Activated T-cell treated with anti-CD3 and anti-CD28 coated beads, Interleukin-2, amount 50 U/mL, for 4 hours (primary cell): ENCODE measurements at regions not wholly inside any gene's neighbourhood (a gene's known extent, or its start where the extent isn't known, plus 50 kb on each side); places are given as distances from the start of the nearest gene placed in this dataset.

Experiments used
- ATAC-seq, 2 donors: fragments of 200-7000 bp; cut with Tn5 transposase; one replicate each; pipeline ENCODE4 v1.10.0; 2021
- DNase-seq: peaks from one replicate; pipeline ENCODE4 v3.0.0-alpha.2; 2020
- H3K27me3 Mint-ChIP-seq: one replicate; pipeline ENCODE4 v1.8.0; 2021; ENCODE audit warnings: low read depth, mixed read lengths
- H3K36me3 Mint-ChIP-seq: one replicate; pipeline ENCODE4 v1.8.0; 2022; ENCODE audit warnings: mixed read lengths; ENCODE audit not compliant: insufficient read depth
- H3K4me1 Mint-ChIP-seq: one replicate; pipeline ENCODE4 v1.8.0; 2021; ENCODE audit warnings: low read depth, mixed read lengths
- H3K4me3 Mint-ChIP-seq: one replicate; pipeline ENCODE4 v1.8.0; 2021; ENCODE audit warnings: mild to moderate bottlenecking, moderate library complexity, mixed read lengths
- H3K9me3 Mint-ChIP-seq: one replicate; pipeline ENCODE4 v1.8.0; 2021; ENCODE audit warnings: mixed read lengths

- Mint-ChIP-seq H3K9me3 (peaks cover 26% of the 10 kb centered on the region), H3K4me1 (no peaks in the 10 kb centered on the region), H3K36me3 (no peaks in the 10 kb centered on the region)
Observed at GRCh38 chr3:176769547-176770190, 427.6 kb downstream of the TBL1XR1 start.

GRCh38 chr3:176767385-176767784, 429.9 kb downstream of the TBL1XR1 start:
- no peak overlapping the region for H3K4me3 Mint-ChIP-seq
- H3K36me3 Mint-ChIP-seq = no peaks in the 10 kb centered on the region
- no peak for ATAC-seq
- peaks cover 7% of the 10 kb centered on the region for H3K9me3 Mint-ChIP-seq
- no peak for DNase-seq
- no peaks in the 10 kb centered on the region for H3K27me3 Mint-ChIP-seq
- no peaks in the 10 kb centered on the region for H3K4me1 Mint-ChIP-seq

More at GRCh38 chr3:176769547-176770190, 427.6 kb downstream of the TBL1XR1 start:
- ATAC-seq (no peak), DNase-seq (no peak)
- H3K27me3 Mint-ChIP-seq = peaks cover 2% of the 10 kb centered on the region
- H3K4me3 Mint-ChIP-seq = no peak overlapping the region

- no peak for DNase-seq
- H3K36me3 Mint-ChIP-seq = no peaks in the 10 kb centered on the region
- H3K4me1 Mint-ChIP-seq = no peaks in the 10 kb centered on the region
- no peak for ATAC-seq
- H3K27me3 Mint-ChIP-seq = no peaks in the 10 kb centered on the region
- H3K9me3 Mint-ChIP-seq = peaks cover 7% of the 10 kb centered on the region
- no peak overlapping the region for H3K4me3 Mint-ChIP-seq
Observed at GRCh38 chr3:176766862-176767261, 430.4 kb downstream of the TBL1XR1 start.

- Mint-ChIP-seq H3K4me3 (no peak overlapping the region), H3K9me3 (peaks cover 7% of the 10 kb centered on the region), H3K36me3 (no peaks in the 10 kb centered on the region), H3K27me3 (no peaks in the 10 kb centered on the region), H3K4me1 (no peaks in the 10 kb centered on the region)
- DNase-seq = no peak
- ATAC-seq = no peak
Observed at GRCh38 chr3:176765382-176765900, 431.8 kb downstream of the TBL1XR1 start.

GRCh38 chr3:176759815-176760506, 437.3 kb downstream of the TBL1XR1 start:
- Mint-ChIP-seq H3K4me1 (no peaks in the 10 kb centered on the region), H3K4me3 (no peak overlapping the region), H3K9me3 (no peaks in the 10 kb centered on the region), H3K36me3 (no peaks in the 10 kb centered on the region), H3K27me3 (no peaks in the 10 kb centered on the region)
- DNase-seq (no peak), ATAC-seq (no peak)

GRCh38 chr3:176757429-176757828, 439.9 kb downstream of the TBL1XR1 start:
- peaks cover 1% of the 10 kb centered on the region for H3K27me3 Mint-ChIP-seq
- no peaks in the 10 kb centered on the region for H3K4me1 Mint-ChIP-seq
- H3K4me3 Mint-ChIP-seq = no peak overlapping the region
- H3K9me3 Mint-ChIP-seq = no peaks in the 10 kb centered on the region
- no peak for DNase-seq
- no peak for ATAC-seq
- H3K36me3 Mint-ChIP-seq = no peaks in the 10 kb centered on the region

GRCh38 chr3:176755977-176756376, 441.3 kb downstream of the TBL1XR1 start:
- H3K27me3 Mint-ChIP-seq = peaks cover 1% of the 10 kb centered on the region
- H3K4me1 Mint-ChIP-seq = no peaks in the 10 kb centered on the region
- H3K36me3 Mint-ChIP-seq = no peaks in the 10 kb centered on the region
- DNase-seq (no peak), ATAC-seq (no peak)
- H3K9me3 Mint-ChIP-seq = no peaks in the 10 kb centered on the region
- no peak overlapping the region for H3K4me3 Mint-ChIP-seq

GRCh38 chr3:176755552-176755951, 441.7 kb downstream of the TBL1XR1 start:
- ATAC-seq (no peak), DNase-seq (no peak)
- Mint-ChIP-seq H3K4me1 (no peaks in the 10 kb centered on the region), H3K9me3 (no peaks in the 10 kb centered on the region), H3K4me3 (no peak overlapping the region), H3K36me3 (no peaks in the 10 kb centered on the region), H3K27me3 (peaks cover 1% of the 10 kb centered on the region)

- no peaks in the 10 kb centered on the region for H3K9me3 Mint-ChIP-seq
- H3K4me1 Mint-ChIP-seq = no peaks in the 10 kb centered on the region
- no peak for ATAC-seq
- DNase-seq = no peak
- no peaks in the 10 kb centered on the region for H3K27me3 Mint-ChIP-seq
- H3K4me3 Mint-ChIP-seq = no peak overlapping the region
- no peaks in the 10 kb centered on the region for H3K36me3 Mint-ChIP-seq
Observed at GRCh38 chr3:176741664-176742047, 455.6 kb downstream of the TBL1XR1 start.

GRCh38 chr3:176740906-176741663, 456.2 kb downstream of the TBL1XR1 start:
- Mint-ChIP-seq H3K4me3 (no peak overlapping the region), H3K36me3 (no peaks in the 10 kb centered on the region)
- ATAC-seq = no peak

GRCh38 chr3:176739159-176739558, 458.1 kb downstream of the TBL1XR1 start:
- ATAC-seq (no peak), DNase-seq (no peak)
- Mint-ChIP-seq H3K9me3 (no peaks in the 10 kb centered on the region), H3K4me1 (no peaks in the 10 kb centered on the region), H3K36me3 (no peaks in the 10 kb centered on the region), H3K4me3 (no peak overlapping the region), H3K27me3 (peaks cover 2% of the 10 kb centered on the region)

More at GRCh38 chr3:176740906-176741663, 456.2 kb downstream of the TBL1XR1 start:
- H3K9me3 Mint-ChIP-seq = no peaks in the 10 kb centered on the region
- no peaks in the 10 kb centered on the region for H3K4me1 Mint-ChIP-seq
- H3K27me3 Mint-ChIP-seq = no peaks in the 10 kb centered on the region
- no peak for DNase-seq

- H3K27me3 Mint-ChIP-seq = peaks cover 2% of the 10 kb centered on the region
- ATAC-seq = no peak
- no peaks in the 10 kb centered on the region for H3K4me1 Mint-ChIP-seq
- H3K36me3 Mint-ChIP-seq = no peaks in the 10 kb centered on the region
- no peak overlapping the region for H3K4me3 Mint-ChIP-seq
- no peaks in the 10 kb centered on the region for H3K9me3 Mint-ChIP-seq
- DNase-seq = no peak
Observed at GRCh38 chr3:176737480-176738110, 459.7 kb downstream of the TBL1XR1 start.

GRCh38 chr3:176734146-176734545, 463.1 kb downstream of the TBL1XR1 start:
- Mint-ChIP-seq H3K4me3 (no peak overlapping the region), H3K9me3 (no peaks in the 10 kb centered on the region), H3K27me3 (peaks cover 2% of the 10 kb centered on the region), H3K36me3 (no peaks in the 10 kb centered on the region), H3K4me1 (no peaks in the 10 kb centered on the region)
- ATAC-seq (no peak), DNase-seq (no peak)

GRCh38 chr3:176724394-176724759, 472.9 kb downstream of the TBL1XR1 start:
- Mint-ChIP-seq H3K9me3 (peaks cover 3% of the 10 kb centered on the region), H3K27me3 (no peaks in the 10 kb centered on the region), H3K36me3 (no peaks in the 10 kb centered on the region), H3K4me3 (no peak overlapping the region), H3K4me1 (no peaks in the 10 kb centered on the region)
- ATAC-seq (no peak), DNase-seq (no peak)
